Peyer's patch (tissue), 4 donors: ENCODE measurements at regions not wholly inside any gene's neighbourhood (a gene's known extent, or its start where the extent isn't known, plus 50 kb on each side); places are given as distances from the start of the nearest gene placed in this dataset.

Experiments
- CTCF ChIP-seq, 6 experiments: fragments of 450-650 bp in 4 of 6; fragments of 200-600 bp in 2 of 6; sonication (generic) in 1 of 6; IDR thresholded peaks; one replicate each; pipeline ENCODE4 v1.5.1; 2017 to 2019; ENCODE audit warnings: antibody characterized with exemption in 6 of 6, mild to moderate bottlenecking in 3 of 6, moderate library complexity in 1 of 6
- POLR2A ChIP-seq, 2 donors: fragments of 450-650 bp; IDR thresholded peaks; one replicate each; pipeline ENCODE4 v1.5.1; 2017; ENCODE audit warnings: antibody characterized with exemption in 2 of 2, mild to moderate bottlenecking in 2 of 2, moderate library complexity in 2 of 2

- TF ChIP-seq CTCF (IDR thresholded peaks at IDR 0.05) (no peak), POLR2A (IDR thresholded peaks at IDR 0.05) (no peak)
Observed at GRCh38 chr1:39113109-39113743, 87.1 kb downstream of the NDUFS5 start.
